ENCODE measurements at regions not wholly inside any gene's neighbourhood (a gene's known extent, or its start where the extent isn't known, plus 50 kb on each side); places are given as distances from the start of the nearest gene placed in this dataset.

DNA sequence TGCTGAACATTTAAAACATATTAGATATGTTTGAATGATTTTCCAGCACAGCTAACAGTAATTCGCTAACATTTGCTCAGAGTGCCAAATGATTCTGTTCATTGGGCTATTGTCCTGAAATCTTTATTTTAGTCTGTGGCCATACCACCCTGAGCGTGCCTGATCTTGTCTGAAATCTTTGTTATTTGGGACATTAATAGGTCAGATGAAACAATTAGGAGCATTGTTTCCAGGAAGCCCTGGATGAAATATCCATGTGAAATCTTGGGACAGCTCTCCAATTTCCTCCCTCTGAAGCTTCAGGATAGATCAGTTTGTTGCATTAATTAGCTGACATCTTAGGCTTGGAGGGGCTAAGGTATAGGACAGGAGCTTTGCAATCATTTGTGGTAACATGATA, 512.0 kb downstream of the KIF20B start:
- TF ChIP-seq, protein P1, sequence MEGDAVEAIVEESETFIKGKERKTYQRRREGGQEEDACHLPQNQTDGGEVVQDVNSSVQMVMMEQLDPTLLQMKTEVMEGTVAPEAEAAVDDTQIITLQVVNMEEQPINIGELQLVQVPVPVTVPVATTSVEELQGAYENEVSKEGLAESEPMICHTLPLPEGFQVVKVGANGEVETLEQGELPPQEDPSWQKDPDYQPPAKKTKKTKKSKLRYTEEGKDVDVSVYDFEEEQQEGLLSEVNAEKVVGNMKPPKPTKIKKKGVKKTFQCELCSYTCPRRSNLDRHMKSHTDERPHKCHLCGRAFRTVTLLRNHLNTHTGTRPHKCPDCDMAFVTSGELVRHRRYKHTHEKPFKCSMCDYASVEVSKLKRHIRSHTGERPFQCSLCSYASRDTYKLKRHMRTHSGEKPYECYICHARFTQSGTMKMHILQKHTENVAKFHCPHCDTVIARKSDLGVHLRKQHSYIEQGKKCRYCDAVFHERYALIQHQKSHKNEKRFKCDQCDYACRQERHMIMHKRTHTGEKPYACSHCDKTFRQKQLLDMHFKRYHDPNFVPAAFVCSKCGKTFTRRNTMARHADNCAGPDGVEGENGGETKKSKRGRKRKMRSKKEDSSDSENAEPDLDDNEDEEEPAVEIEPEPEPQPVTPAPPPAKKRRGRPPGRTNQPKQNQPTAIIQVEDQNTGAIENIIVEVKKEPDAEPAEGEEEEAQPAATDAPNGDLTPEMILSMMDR (IDR thresholded peaks at IDR 0.05), result no peak
- TF ChIP-seq POLR2AphosphoS5 (IDR thresholded peaks at IDR 0.05) (no peak), POLR2A (IDR thresholded peaks at IDR 0.05; ENCODE audit: low read depth) (no peak)

All from esophagus muscularis mucosa (tissue), 3 donors.